A549 (cell line): ENCODE measurements at regions not wholly inside any gene's neighbourhood (a gene's known extent, or its start where the extent isn't known, plus 50 kb on each side); places are given as distances from the start of the nearest gene placed in this dataset.

Experiments used
- ATAC-seq, 2 experiments: fragments of 200-7000 bp in 1 of 2; fragments of >200 bp in 1 of 2; cut with Nextera tagmentation in 1 of 2; cut with Tn5 transposase in 1 of 2; 3 replicates each; pipeline versions ENCODE4 v1.8.0 to v1.9.1; 2018 to 2020; ENCODE audit warnings: mild to moderate bottlenecking in 1 of 2, moderate library complexity in 1 of 2
- CTCF ChIA-PET: fragments of 300-600 bp; sonication (Branson Sonifier 250); formaldehyde crosslinking; extraction: SDS; loops from one replicate; lab custom pipeline; 2021; ENCODE audit warnings: antibody characterized with exemption, inconsistent platforms; lab: Yijun Ruan, JAX
- POLR2A ChIA-PET: fragments of 350-600 bp; formaldehyde crosslinking; extraction: SDS; loops from one replicate; lab custom pipeline; 2021; ENCODE audit warnings: antibody characterized with exemption, inconsistent platforms; lab: Yijun Ruan, JAX
- DNase-seq, 2 experiments: peaks; one replicate each; pipeline versions ENCODE4 v3.0.0 to v3.0.0-alpha.2; 2011 to 2016; ENCODE audit warnings: low read depth in 1 of 2, low spot score in 1 of 2
- FAIRE-seq: peaks from 2 replicates; lab custom pipeline; 2011; peaks lifted over from hg19 to GRCh38; lab: Jason Lieb, UNC
- H3K27ac ChIP-seq, 2 experiments: fragments of >200 bp; sonication (Bioruptor Twin); formaldehyde crosslinking; 3 replicates each; pipeline ENCODE4 v1.5.1; 2016 to 2017
- H3K4me1 ChIP-seq: fragments of >200 bp; sonication (Bioruptor Twin); formaldehyde crosslinking; 3 replicates; pipeline ENCODE4 v1.6.1; 2016
- H3K4me2 ChIP-seq: fragments of >200 bp; sonication (Bioruptor Twin); formaldehyde crosslinking; 3 replicates; pipeline ENCODE4 v1.6.1; 2016
- H3K4me3 ChIP-seq: fragments of >200 bp; sonication (Bioruptor Twin); formaldehyde crosslinking; 3 replicates; pipeline ENCODE4 v1.5.1; 2016
- H3K9me3 ChIP-seq: fragments of >200 bp; sonication (Bioruptor Twin); formaldehyde crosslinking; 3 replicates; pipeline ENCODE4 v1.6.1; 2016
- BCL3 ChIP-seq: fragments of >200 bp; sonication (Bioruptor Twin); formaldehyde crosslinking; IDR thresholded peaks from 3 replicates; pipeline ENCODE4 v1.6.1; 2016
- CEBPB ChIP-seq, 2 experiments: fragments of >200 bp in 1 of 2; sonication (Bioruptor Twin) in 1 of 2; formaldehyde crosslinking in 1 of 2; IDR thresholded peaks; 2 replicates each; pipeline ENCODE4 v1.6.1; 2012 to 2016
- CHD4 ChIP-seq: fragments of 200-600 bp; sonication (generic); IDR thresholded peaks from 2 replicates; pipeline ENCODE4 v1.6.1; 2016; ENCODE audit warnings: antibody characterized with exemption, mild to moderate bottlenecking, borderline replicate concordance
- E2F6 ChIP-seq: IDR thresholded peaks from 2 replicates; pipeline ENCODE4 v1.6.1; 2012; ENCODE audit warnings: low read depth, borderline replicate concordance
- EHF ChIP-seq: fragments of 250-450 bp; sonication (Bioruptor Pico); IDR thresholded peaks from 2 replicates; pipeline ENCODE4 v1.5.0; 2020; ENCODE audit warnings: mild to moderate bottlenecking
- EP300 ChIP-seq, 2 experiments: fragments of >200 bp; sonication (Bioruptor Twin); formaldehyde crosslinking; IDR thresholded peaks; 2 replicates in 1 of 2; 3 replicates in 1 of 2; pipeline ENCODE4 v1.6.1; 2016 to 2017
- FOSB ChIP-seq: fragments of 250-450 bp; sonication (Bioruptor Pico); IDR thresholded peaks from 2 replicates; pipeline ENCODE4 v1.5.0; 2020; ENCODE audit warnings: mild to moderate bottlenecking, moderate library complexity
- FOXS1 ChIP-seq: fragments of 250-450 bp; sonication (Bioruptor Pico); IDR thresholded peaks from 2 replicates; pipeline ENCODE4 v1.5.0; 2020; ENCODE audit warnings: mild to moderate bottlenecking, moderate library complexity
- HDAC2 ChIP-seq: fragments of 200-600 bp; sonication (generic); IDR thresholded peaks from 2 replicates; pipeline ENCODE4 v1.6.1; 2016
- HES2 ChIP-seq: fragments of >200 bp; sonication (Bioruptor Twin); formaldehyde crosslinking; IDR thresholded peaks from 2 replicates; pipeline ENCODE4 v1.6.1; 2016
- HMGXB4 ChIP-seq: fragments of 250-450 bp; sonication (Bioruptor Pico); IDR thresholded peaks from 2 replicates; pipeline ENCODE4 v1.5.0; 2021; ENCODE audit warnings: mild to moderate bottlenecking, moderate library complexity, borderline replicate concordance
- HOXB5 ChIP-seq: fragments of 250-450 bp; sonication (Bioruptor Pico); IDR thresholded peaks from 2 replicates; pipeline ENCODE4 v1.5.0; 2020; ENCODE audit warnings: mild to moderate bottlenecking, moderate library complexity
- JUNB ChIP-seq: fragments of >200 bp; sonication (Bioruptor Twin); formaldehyde crosslinking; IDR thresholded peaks from 2 replicates; pipeline ENCODE4 v1.6.1; 2016
- MAX ChIP-seq: IDR thresholded peaks from 2 replicates; pipeline ENCODE4 v1.6.1; 2012
- MAZ ChIP-seq: fragments of 150-350 bp; IDR thresholded peaks from 2 replicates; pipeline ENCODE4 v1.6.1; 2014; ENCODE audit warnings: antibody characterized with exemption, low read depth, low read length, borderline replicate concordance
- NPAS2 ChIP-seq: fragments of 250-450 bp; sonication (Bioruptor Pico); IDR thresholded peaks from 2 replicates; pipeline ENCODE4 v1.8.0; 2022; ENCODE audit warnings: mild to moderate bottlenecking, moderate library complexity, borderline replicate concordance
- NR3C1 ChIP-seq: fragments of >200 bp; sonication (Bioruptor Twin); formaldehyde crosslinking; IDR thresholded peaks from 3 replicates; pipeline ENCODE4 v1.6.1; 2017
- PHF8 ChIP-seq: fragments of 200-600 bp; sonication (generic); IDR thresholded peaks from 2 replicates; pipeline ENCODE4 v1.6.1; 2016; ENCODE audit warnings: low read depth, mild to moderate bottlenecking, antibody characterized with exemption, moderate library complexity, borderline replicate concordance
- POLR2AphosphoS2 ChIP-seq: conservative IDR thresholded peaks from 2 replicates; pipeline ENCODE4 v1.6.1; 2012; ENCODE audit warnings: low read length, improper control_type of control experiment, inconsistent platforms
- RFX5 ChIP-seq: fragments of 450-650 bp; IDR thresholded peaks from 2 replicates; pipeline ENCODE4 v1.7.1; 2014; ENCODE audit warnings: antibody characterized with exemption, mild to moderate bottlenecking, moderate library complexity
- RNF2 ChIP-seq: fragments of 200-600 bp; sonication (generic); IDR thresholded peaks from 2 replicates; pipeline ENCODE4 v1.6.1; 2016; ENCODE audit warnings: low read depth, mild to moderate bottlenecking, antibody characterized with exemption, moderate library complexity, borderline replicate concordance
- SREBF2 ChIP-seq: fragments of 450-650 bp; IDR thresholded peaks from 2 replicates; pipeline ENCODE4 v1.6.1; 2014; ENCODE audit warnings: mild to moderate bottlenecking, moderate library complexity
- TP53 ChIP-seq: fragments of 250-450 bp; sonication (Bioruptor Pico); IDR thresholded peaks from 2 replicates; pipeline ENCODE4 v1.5.0; 2021; ENCODE audit warnings: mild to moderate bottlenecking, moderate library complexity
- ZFP36 ChIP-seq: fragments of 450-650 bp; IDR thresholded peaks from 2 replicates; pipeline ENCODE4 v1.6.1; 2014; ENCODE audit warnings: borderline replicate concordance; ENCODE audit not compliant: partially characterized antibody
- ZNF302 ChIP-seq: fragments of 250-450 bp; sonication (Bioruptor Pico); IDR thresholded peaks from 2 replicates; pipeline ENCODE4 v1.9.0; 2021; ENCODE audit warnings: inconsistent platforms, mild to moderate bottlenecking, moderate library complexity
- WGBS: methylation state at CpG from one replicate; pipeline ENCODE4 v1.1.6; 2017; ENCODE audit errors: missing lambda C conversion rate; 5-methylcytosine and 5-hydroxymethylcytosine counted together

- no peak for ATAC-seq
- CTCF ChIA-PET: no interaction called here
- H3K4me1 ChIP-seq: no peaks in the 10 kb centered on the region
- no peaks in the 10 kb centered on the region for H3K9me3 ChIP-seq
- POLR2A ChIA-PET: no interaction called here
- H3K4me3 ChIP-seq: no peak overlapping the region
- 35% methylated on average over 3 of the region's 3 CpGs for WGBS
- no peak for FAIRE-seq
- DNase-seq: no peak
- TF ChIP-seq MAZ (no peak), RNF2 (no peak), HDAC2 (no peak), POLR2AphosphoS2 (no peak), FOXS1 (CRISPR knock-in tag) (no peak), NR3C1 (no peak), HOXB5 (CRISPR knock-in tag) (no peak), SREBF2 (no peak)
- no peak overlapping the region for H3K4me2 ChIP-seq
- no peak overlapping the region for H3K27ac ChIP-seq
Measured at GRCh38 chr16:5196204-5196603, 98.6 kb upstream of the EEF2KMT start.

- CTCF ChIA-PET: no interaction called here
- no peak for TF ChIP-seq E2F6
- TF ChIP-seq FOSB: no peak
- TF ChIP-seq TP53: no peak
- TF ChIP-seq HDAC2: no peak
- no peak for TF ChIP-seq CHD4
- TF ChIP-seq CEBPB (IDR thresholded peaks at IDR 0.05): no peak
- no peak for TF ChIP-seq ZFP36
- no peak for TF ChIP-seq EP300 (IDR thresholded peaks at IDR 0.05)
- no peak for TF ChIP-seq ZNF302
- TF ChIP-seq HES2: no peak
- TF ChIP-seq MAX: no peak
- no peak for TF ChIP-seq JUNB
- TF ChIP-seq HMGXB4 (CRISPR knock-in tag): no peak
- no peak for TF ChIP-seq EHF
- ATAC-seq (no peak), DNase-seq (no peak), FAIRE-seq (no peak)
- Histone ChIP-seq H3K4me3 (no peak overlapping the region), H3K4me1 (no peaks in the 10 kb centered on the region), H3K9me3 (no peaks in the 10 kb centered on the region), H3K27ac (no peak overlapping the region), H3K4me2 (no peak overlapping the region)
- WGBS: 39% methylated on average over 11 of the region's 11 CpGs
- POLR2A ChIA-PET: no interaction called here
Measured at GRCh38 chr16:5193861-5194260, 96.3 kb upstream of the EEF2KMT start.

- no peak overlapping the region for H3K4me2 ChIP-seq
- H3K4me3 ChIP-seq: no peak overlapping the region
- CTCF ChIA-PET: interaction anchor here (1.2 kb wide), 1 partner anchor 13 kb away, joined by 4 read pairs; no protein-coding TSS in a partner anchor
- ATAC-seq: no peak
- POLR2A ChIA-PET: no interaction called here
- WGBS: 0% methylated on average over 1 of the region's 1 CpG
- H3K4me1 ChIP-seq: no peaks in the 10 kb centered on the region
- no peak for DNase-seq
- no peaks in the 10 kb centered on the region for H3K9me3 ChIP-seq
- FAIRE-seq: no peak
- TF ChIP-seq E2F6 (no peak), FOSB (no peak), NPAS2 (CRISPR knock-in tag) (no peak), RNF2 (no peak), BCL3 (no peak), PHF8 (no peak), RFX5 (no peak)
- no peak overlapping the region for H3K27ac ChIP-seq
Measured at GRCh38 chr16:5188989-5189352, 91.4 kb upstream of the EEF2KMT start.
